A549 (cell line): ENCODE measurements at regions not wholly inside any gene's neighbourhood (a gene's known extent, or its start where the extent isn't known, plus 50 kb on each side); places are given as distances from the start of the nearest gene placed in this dataset.

ENCODE experiments used
- CBX2 ChIP-seq: fragments of 200-600 bp; sonication (generic); IDR thresholded peaks from 2 replicates; pipeline ENCODE4 v1.6.1; 2016; ENCODE audit warnings: low read depth, mild to moderate bottlenecking, borderline replicate concordance
- CTCF ChIP-seq: fragments of >200 bp; sonication (Bioruptor Twin); formaldehyde crosslinking; IDR thresholded peaks from 3 replicates; pipeline ENCODE4 v1.5.1; 2016
- E2F6 ChIP-seq: IDR thresholded peaks from 2 replicates; pipeline ENCODE4 v1.6.1; 2012; ENCODE audit warnings: low read depth, borderline replicate concordance
- ELK1 ChIP-seq: fragments of 150-350 bp; IDR thresholded peaks from 2 replicates; pipeline ENCODE4 v1.6.1; 2014; ENCODE audit warnings: low read depth, mild to moderate bottlenecking, low read length
- SMC3 ChIP-seq: fragments of >200 bp; sonication (Bioruptor Twin); formaldehyde crosslinking; IDR thresholded peaks from 3 replicates; pipeline ENCODE4 v1.6.1; 2018; ENCODE audit warnings: inconsistent platforms
- ZNF302 ChIP-seq: fragments of 250-450 bp; sonication (Bioruptor Pico); IDR thresholded peaks from 2 replicates; pipeline ENCODE4 v1.9.0; 2021; ENCODE audit warnings: inconsistent platforms, mild to moderate bottlenecking, moderate library complexity

- TF ChIP-seq CBX2 (no peak), E2F6 (no peak), CTCF (no peak), SMC3 (no peak), ELK1 (no peak), ZNF302 (CRISPR knock-in tag) (no peak)
Observed at GRCh38 chr12:59886131-59886733, 290.4 kb downstream of the SLC16A7 start.
